Esophagus muscularis mucosa (tissue), 4 donors: ENCODE measurements at regions not wholly inside any gene's neighbourhood (a gene's known extent, or its start where the extent isn't known, plus 50 kb on each side); places are given as distances from the start of the nearest gene placed in this dataset.

Experiments used
- DNase-seq: peaks from one replicate; pipeline ENCODE4 v3.0.0-alpha.2; 2017; ENCODE audit errors: extremely low spot score
- H3K27ac ChIP-seq, 4 donors: fragments of 200-600 bp; sonication (generic); replicated peaks in 1 of 4; 1 replicate in 3 of 4; 2 replicates in 1 of 4; pipeline ENCODE4 v1.5.1; 2016 to 2019; ENCODE audit warnings: mild to moderate bottlenecking in 1 of 4
- H3K27me3 ChIP-seq, 4 donors: fragments of 200-600 bp; sonication (generic); one replicate each; pipeline versions ENCODE4 v1.5.1 to v1.6.0; 2016 to 2019
- H3K36me3 ChIP-seq, 4 donors: fragments of 200-600 bp; sonication (generic); one replicate each; pipeline ENCODE4 v1.5.1; 2016 to 2019
- H3K4me1 ChIP-seq, 4 donors: fragments of 200-600 bp; sonication (generic); one replicate each; pipeline ENCODE4 v1.5.1; 2016 to 2019
- H3K4me3 ChIP-seq, 4 donors: fragments of 200-600 bp; sonication (generic); 1 replicate in 2 of 4; 2 replicates in 2 of 4; pipeline ENCODE4 v1.5.1; 2016 to 2019; ENCODE audit warnings: mild to moderate bottlenecking in 4 of 4, moderate library complexity in 1 of 4
- H3K9me3 ChIP-seq, 4 donors: fragments of 200-600 bp; sonication (generic); 1 replicate in 3 of 4; 2 replicates in 1 of 4; pipeline ENCODE4 v1.5.1; 2016 to 2019
- EP300 ChIP-seq: sonication (generic); formaldehyde crosslinking; IDR thresholded peaks from one replicate; pipeline ENCODE4 v1.6.1; 2017; ENCODE audit warnings: antibody characterized with exemption
- POLR2A ChIP-seq: fragments of 450-650 bp; IDR thresholded peaks from one replicate; pipeline ENCODE4 v1.6.1; 2017; ENCODE audit warnings: antibody characterized with exemption, moderate library complexity, mild to moderate bottlenecking, low read depth
- POLR2AphosphoS5 ChIP-seq, 2 donors: sonication (generic); formaldehyde crosslinking; IDR thresholded peaks; one replicate each; pipeline ENCODE4 v1.6.1; 2017; ENCODE audit warnings: antibody characterized with exemption in 2 of 2
- WGBS: methylation state at CpG from one replicate; pipeline ENCODE4 v1.1.5; 2018; 5-methylcytosine and 5-hydroxymethylcytosine counted together
- intact Hi-C: fragments of 100-400 bp; cut with DNase I; formaldehyde crosslinking; loops from one replicate; pipeline ENCODE4 v1.15.1; 2023
- TF ChIP-seq, protein P1 (sequence below), 3 experiments: fragments of 200-600 bp in 2 of 3; fragments of 450-650 bp in 1 of 3; sonication (generic) in 2 of 3; IDR thresholded peaks; one replicate each; pipeline ENCODE4 v1.5.1; 2017 to 2019; ENCODE audit warnings: antibody characterized with exemption in 3 of 3, mild to moderate bottlenecking in 2 of 3, moderate library complexity in 1 of 3

DNA sequence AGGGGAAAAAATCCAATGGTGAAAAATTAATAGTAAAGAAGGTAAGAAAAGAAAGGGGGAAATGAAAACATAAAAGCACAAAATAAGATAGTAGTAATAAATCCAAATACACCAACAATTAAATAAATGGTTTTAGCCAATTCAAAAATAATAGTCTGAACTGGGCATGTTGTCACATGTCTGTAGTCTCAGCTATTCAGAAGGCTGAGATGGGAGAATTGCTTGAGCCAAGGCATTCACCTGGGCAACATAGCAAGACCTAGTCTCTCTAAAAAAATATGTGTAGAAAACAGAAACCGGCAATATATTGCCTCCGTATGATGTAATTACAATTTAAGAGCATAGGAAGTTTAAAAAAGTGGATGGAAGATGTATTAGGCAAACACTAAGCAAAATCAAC lies 311.3 kb upstream of the FERMT1 start:
- Histone ChIP-seq H3K36me3 (no peaks in the 10 kb centered on the region), H3K4me3 (no peak overlapping the region), H3K27me3 (no peaks in the 10 kb centered on the region), H3K27ac (no peak overlapping the region), H3K4me1 (no peaks in the 10 kb centered on the region), H3K9me3 (no peaks in the 10 kb centered on the region)
- no peak for TF ChIP-seq POLR2AphosphoS5 (IDR thresholded peaks at IDR 0.05)
- TF ChIP-seq, protein P1, sequence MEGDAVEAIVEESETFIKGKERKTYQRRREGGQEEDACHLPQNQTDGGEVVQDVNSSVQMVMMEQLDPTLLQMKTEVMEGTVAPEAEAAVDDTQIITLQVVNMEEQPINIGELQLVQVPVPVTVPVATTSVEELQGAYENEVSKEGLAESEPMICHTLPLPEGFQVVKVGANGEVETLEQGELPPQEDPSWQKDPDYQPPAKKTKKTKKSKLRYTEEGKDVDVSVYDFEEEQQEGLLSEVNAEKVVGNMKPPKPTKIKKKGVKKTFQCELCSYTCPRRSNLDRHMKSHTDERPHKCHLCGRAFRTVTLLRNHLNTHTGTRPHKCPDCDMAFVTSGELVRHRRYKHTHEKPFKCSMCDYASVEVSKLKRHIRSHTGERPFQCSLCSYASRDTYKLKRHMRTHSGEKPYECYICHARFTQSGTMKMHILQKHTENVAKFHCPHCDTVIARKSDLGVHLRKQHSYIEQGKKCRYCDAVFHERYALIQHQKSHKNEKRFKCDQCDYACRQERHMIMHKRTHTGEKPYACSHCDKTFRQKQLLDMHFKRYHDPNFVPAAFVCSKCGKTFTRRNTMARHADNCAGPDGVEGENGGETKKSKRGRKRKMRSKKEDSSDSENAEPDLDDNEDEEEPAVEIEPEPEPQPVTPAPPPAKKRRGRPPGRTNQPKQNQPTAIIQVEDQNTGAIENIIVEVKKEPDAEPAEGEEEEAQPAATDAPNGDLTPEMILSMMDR (IDR thresholded peaks at IDR 0.05), result no peak
- no peak for TF ChIP-seq POLR2A
- whole genome bisulfite sequencing, result 95% methylated on average over 2 of the region's 2 CpGs
- no peak for DNase-seq
- intact Hi-C loops, result no loop called here

DNA sequence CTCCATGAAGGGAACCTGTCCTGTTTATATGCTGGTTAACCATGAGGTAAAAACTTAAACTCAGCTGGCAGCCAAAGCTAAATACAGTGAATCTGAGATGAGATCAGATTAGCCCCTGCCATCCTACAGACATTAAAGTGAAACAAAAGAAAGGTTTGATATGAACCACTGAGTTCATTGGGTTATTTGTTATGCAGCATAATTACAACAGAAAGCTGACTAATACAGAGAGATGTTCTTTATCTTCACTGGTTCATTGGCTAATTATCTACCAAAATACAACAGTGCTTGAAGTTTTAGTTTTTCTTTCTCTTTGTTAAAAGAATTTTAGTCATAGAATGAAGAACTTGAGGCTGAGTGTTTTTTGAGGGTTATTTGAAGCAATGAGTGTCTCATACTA lies 307.6 kb upstream of the FERMT1 start:
- no peak for DNase-seq
- Histone ChIP-seq H3K9me3 (no peaks in the 10 kb centered on the region), H3K4me3 (no peak overlapping the region), H3K36me3 (no peaks in the 10 kb centered on the region), H3K27me3 (no peaks in the 10 kb centered on the region), H3K4me1 (no peaks in the 10 kb centered on the region), H3K27ac (no peak overlapping the region)
- intact Hi-C loops, result no loop called here
- TF ChIP-seq POLR2AphosphoS5 (IDR thresholded peaks at IDR 0.05) (no peak), EP300 (no peak), POLR2A (no peak)
- TF ChIP-seq, protein P1 (IDR thresholded peaks at IDR 0.05), result no peak

DNA sequence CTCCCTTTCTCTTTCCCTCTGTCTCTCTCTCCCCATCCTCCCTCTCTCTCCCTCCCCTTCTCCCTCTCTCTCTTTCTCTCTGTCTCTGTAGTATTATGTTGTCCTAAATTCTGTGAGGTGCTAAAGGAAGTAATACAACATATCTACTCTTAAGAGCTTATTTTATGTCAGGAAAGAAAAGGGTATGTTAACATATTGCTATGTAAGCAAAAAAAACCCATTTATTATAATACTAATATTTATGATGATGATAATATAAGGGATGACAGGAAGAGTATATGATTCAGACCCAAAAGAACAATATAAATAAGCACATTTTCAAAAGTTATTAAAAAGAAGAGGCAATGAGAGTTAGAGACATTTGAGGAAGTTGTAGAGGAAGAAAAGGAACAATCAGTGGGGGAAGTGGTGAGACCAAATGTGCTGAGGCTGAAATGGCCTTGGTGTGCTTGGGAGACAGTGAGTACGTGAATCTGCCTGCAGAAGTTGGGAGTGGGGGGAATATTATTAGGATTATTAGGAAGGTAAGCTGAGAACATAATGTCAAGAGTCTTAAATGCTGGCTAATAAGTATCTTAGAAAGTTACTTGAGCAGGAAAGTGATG lies 303.6 kb upstream of the FERMT1 start:
- intact Hi-C loops, result no loop called here
- no peak overlapping the region for H3K27ac ChIP-seq
- H3K4me3 ChIP-seq, result no peak overlapping the region
- no peak for DNase-seq
- no peaks in the 10 kb centered on the region for H3K9me3 ChIP-seq
- no peaks in the 10 kb centered on the region for H3K27me3 ChIP-seq
- TF ChIP-seq POLR2AphosphoS5 (IDR thresholded peaks at IDR 0.05) (no peak), EP300 (no peak), POLR2A (no peak)
- TF ChIP-seq, protein P1 (IDR thresholded peaks at IDR 0.05), result no peak
- no peaks in the 10 kb centered on the region for H3K4me1 ChIP-seq
- whole genome bisulfite sequencing, result 40% methylated on average over 1 of the region's 1 CpG
- H3K36me3 ChIP-seq, result no peaks in the 10 kb centered on the region

DNA sequence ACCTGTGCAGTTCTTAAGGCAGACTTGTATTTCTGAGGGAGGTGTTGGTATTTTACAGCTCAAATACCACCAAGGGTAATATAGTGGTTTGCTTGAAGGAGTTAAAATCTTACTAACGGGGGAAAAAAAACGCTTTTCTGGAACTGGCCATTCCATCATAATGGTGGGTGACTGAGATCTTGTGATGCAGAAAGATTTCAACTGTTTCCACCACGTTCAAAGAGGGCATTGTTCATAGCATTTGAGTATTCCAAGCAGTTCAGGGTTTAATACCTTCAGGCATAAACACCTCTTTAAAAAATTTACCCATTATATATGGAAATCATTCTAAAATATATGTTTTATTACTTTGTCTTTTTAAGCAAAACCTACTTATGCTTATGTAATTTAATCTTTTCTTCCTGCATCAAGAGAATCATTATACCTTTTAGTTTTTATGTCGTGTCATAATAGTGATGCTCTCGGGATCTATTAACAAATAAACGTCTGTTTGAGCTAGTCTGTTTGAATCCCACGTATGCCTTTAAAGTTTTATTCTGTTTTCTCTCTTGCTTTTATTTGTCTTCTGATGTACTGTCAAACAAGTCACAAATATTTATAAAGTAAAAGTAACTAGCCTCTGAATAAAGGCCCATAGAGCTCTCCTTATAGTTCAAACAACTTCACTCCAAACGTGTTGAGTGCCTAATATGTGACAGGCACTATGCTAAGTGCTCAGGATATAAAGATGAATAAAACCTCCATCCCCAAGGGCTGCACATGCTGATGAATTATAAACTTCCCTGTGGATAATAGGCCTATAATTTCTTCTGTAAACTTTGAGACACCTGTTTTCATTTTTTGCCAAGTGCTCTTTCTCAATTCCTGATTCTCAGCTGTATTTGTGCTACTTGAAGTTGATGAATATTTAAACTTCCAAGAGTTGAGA lies 298.8 kb upstream of the FERMT1 start:
- DNase-seq, result no peak
- intact Hi-C loops, result no loop called here
- no peaks in the 10 kb centered on the region for H3K27me3 ChIP-seq
- WGBS, result 36% methylated on average over 8 of the region's 8 CpGs
- no peaks in the 10 kb centered on the region for H3K36me3 ChIP-seq
- H3K4me1 ChIP-seq, result no peaks in the 10 kb centered on the region
- no peak overlapping the region for H3K4me3 ChIP-seq
- no peak overlapping the region for H3K27ac ChIP-seq
- TF ChIP-seq POLR2AphosphoS5 (IDR thresholded peaks at IDR 0.05), result no peak
- TF ChIP-seq EP300, result no peak
- TF ChIP-seq, protein P1 (IDR thresholded peaks at IDR 0.05), result no peak
- TF ChIP-seq POLR2A, result no peak
- H3K9me3 ChIP-seq, result no peaks in the 10 kb centered on the region
